OCI-LY3 (cell line): ENCODE measurements at regions not wholly inside any gene's neighbourhood (a gene's known extent, or its start where the extent isn't known, plus 50 kb on each side); places are given as distances from the start of the nearest gene placed in this dataset.

Source experiments
- H2AFZ ChIP-seq: fragments of 200-600, 300-600 bp; shearing (Covaris generic); 2 replicates; pipeline ENCODE4 v1.6.0; 2014; ENCODE audit warnings: antibody characterized with exemption, low read depth, low read length
- H3K27ac ChIP-seq: fragments of 200-600, 300-600 bp; sonication (generic); 2 replicates; pipeline ENCODE4 v1.5.1; 2014; ENCODE audit warnings: mild to moderate bottlenecking, low read length, moderate library complexity, mixed read lengths
- H3K27me3 ChIP-seq: fragments of 200-600, 300-600 bp; sonication (generic); 2 replicates; pipeline ENCODE4 v1.6.1; 2014; ENCODE audit warnings: low read depth, low read length, mixed read lengths
- H3K36me3 ChIP-seq: fragments of 200-600, 300-600 bp; sonication (generic); replicated peaks from 2 replicates; pipeline ENCODE3; 2014; ENCODE audit warnings: low read depth, low read length, mixed read lengths
- H3K4me1 ChIP-seq: fragments of 300-600, 200-600 bp; sonication (generic); 2 replicates; pipeline ENCODE4 v1.6.1; 2014; ENCODE audit warnings: low read length, mixed read lengths
- H3K4me2 ChIP-seq: fragments of 200-600, 300-600 bp; sonication (generic); 2 replicates; pipeline ENCODE4 v1.6.1; 2014; ENCODE audit warnings: low read length, mixed read lengths
- H3K4me3 ChIP-seq: fragments of 300-600, 200-600 bp; sonication (generic); 2 replicates; pipeline ENCODE4 v1.5.1; 2014; ENCODE audit warnings: antibody characterized with exemption, mild to moderate bottlenecking, low read length, moderate library complexity
- H3K79me2 ChIP-seq: fragments of 300-600, 200-600 bp; shearing (Covaris generic); 2 replicates; pipeline ENCODE4 v1.6.1; 2014; ENCODE audit warnings: mild to moderate bottlenecking, low read length, mixed read lengths
- H3K9ac ChIP-seq: fragments of 300-600, 200-600 bp; shearing (Covaris generic); 2 replicates; pipeline ENCODE4 v1.6.0; 2014; ENCODE audit warnings: mild to moderate bottlenecking, low read length, moderate library complexity
- H3K9me3 ChIP-seq: fragments of 200-600, 300-600 bp; shearing (Covaris generic); 2 replicates; pipeline ENCODE4 v1.6.1; 2014; ENCODE audit warnings: low read length, mixed read lengths; ENCODE audit not compliant: insufficient read depth
- H4K20me1 ChIP-seq: fragments of 200-600, 300-600 bp; sonication (generic); 2 replicates; pipeline ENCODE4 v1.6.1; 2016; ENCODE audit warnings: low read length, mixed read lengths; ENCODE audit not compliant: insufficient read depth
- EZH2phosphoT487 ChIP-seq: fragments of 200-600 bp; shearing (Covaris generic); IDR thresholded peaks from 2 replicates; pipeline ENCODE4 v1.6.1; 2018; ENCODE audit warnings: antibody characterized with exemption, mixed run types, low read depth
- TF ChIP-seq, protein P1 (sequence below): fragments of 200-600, 300-600 bp; sonication (generic); IDR thresholded peaks from 2 replicates; pipeline ENCODE4 v1.5.1; 2014; ENCODE audit warnings: antibody characterized with exemption, low read length, low read depth

DNA sequence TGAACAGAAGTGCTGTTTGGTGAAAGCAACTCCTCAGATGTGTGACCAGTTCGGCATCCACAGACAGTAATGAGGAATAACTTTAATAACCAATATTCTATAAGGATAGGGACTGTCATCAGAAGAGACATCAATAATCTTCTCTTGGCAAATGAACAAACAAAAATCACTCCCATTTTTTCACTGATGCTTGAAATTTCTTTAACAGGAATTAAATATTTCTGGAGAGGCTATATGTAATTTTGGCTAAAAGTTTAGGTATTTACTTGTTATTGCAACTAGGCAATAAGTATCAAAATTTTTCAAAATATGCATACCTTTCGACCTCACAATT, 121.6 kb upstream of the EEA1 start:
- Histone ChIP-seq H3K4me1 (no peaks in the 10 kb centered on the region), H3K9ac (no peak overlapping the region), H3K4me3 (no peak overlapping the region), H4K20me1 (no peaks in the 10 kb centered on the region), H3K27ac (no peak overlapping the region), H3K79me2 (no peaks in the 10 kb centered on the region), H3K27me3 (peaks cover 56% of the 10 kb centered on the region), H2AFZ (no peak overlapping the region), H3K9me3 (no peaks in the 10 kb centered on the region), H3K36me3 (no peaks in the 10 kb centered on the region), H3K4me2 (no peak overlapping the region)
- TF ChIP-seq EZH2phosphoT487, result no peak
- TF ChIP-seq, protein P1, sequence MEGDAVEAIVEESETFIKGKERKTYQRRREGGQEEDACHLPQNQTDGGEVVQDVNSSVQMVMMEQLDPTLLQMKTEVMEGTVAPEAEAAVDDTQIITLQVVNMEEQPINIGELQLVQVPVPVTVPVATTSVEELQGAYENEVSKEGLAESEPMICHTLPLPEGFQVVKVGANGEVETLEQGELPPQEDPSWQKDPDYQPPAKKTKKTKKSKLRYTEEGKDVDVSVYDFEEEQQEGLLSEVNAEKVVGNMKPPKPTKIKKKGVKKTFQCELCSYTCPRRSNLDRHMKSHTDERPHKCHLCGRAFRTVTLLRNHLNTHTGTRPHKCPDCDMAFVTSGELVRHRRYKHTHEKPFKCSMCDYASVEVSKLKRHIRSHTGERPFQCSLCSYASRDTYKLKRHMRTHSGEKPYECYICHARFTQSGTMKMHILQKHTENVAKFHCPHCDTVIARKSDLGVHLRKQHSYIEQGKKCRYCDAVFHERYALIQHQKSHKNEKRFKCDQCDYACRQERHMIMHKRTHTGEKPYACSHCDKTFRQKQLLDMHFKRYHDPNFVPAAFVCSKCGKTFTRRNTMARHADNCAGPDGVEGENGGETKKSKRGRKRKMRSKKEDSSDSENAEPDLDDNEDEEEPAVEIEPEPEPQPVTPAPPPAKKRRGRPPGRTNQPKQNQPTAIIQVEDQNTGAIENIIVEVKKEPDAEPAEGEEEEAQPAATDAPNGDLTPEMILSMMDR, result no peak

DNA sequence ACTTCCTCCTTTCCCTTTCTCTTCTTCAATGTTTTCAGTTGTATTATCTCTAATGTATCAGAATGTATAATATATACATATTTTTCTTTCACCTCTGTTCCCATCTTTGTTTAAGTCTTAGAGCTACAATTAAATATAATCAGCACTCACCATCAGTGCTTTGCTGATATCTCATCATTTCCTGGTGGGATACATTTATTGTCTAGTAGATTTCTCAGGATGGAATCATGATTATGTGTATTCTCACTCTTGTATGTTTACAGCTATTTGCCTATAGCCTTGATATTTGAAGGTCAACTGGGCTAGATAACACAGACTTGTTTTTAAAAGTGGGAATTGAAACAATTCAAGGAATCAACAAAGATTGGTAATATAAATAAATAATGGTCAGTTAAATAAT, 124.9 kb upstream of the EEA1 start:
- peaks cover 77% of the 10 kb centered on the region for H3K27me3 ChIP-seq
- H2AFZ ChIP-seq, result no peak overlapping the region
- H3K4me1 ChIP-seq, result no peaks in the 10 kb centered on the region; the same call in 1 of the 2 replicates
- H3K27ac ChIP-seq, result no peak overlapping the region
- no peak overlapping the region for H3K4me3 ChIP-seq
- no peaks in the 10 kb centered on the region for H3K36me3 ChIP-seq
- H3K79me2 ChIP-seq, result no peaks in the 10 kb centered on the region
- H3K9me3 ChIP-seq, result no peaks in the 10 kb centered on the region
- H3K9ac ChIP-seq, result no peak overlapping the region
- no peaks in the 10 kb centered on the region for H4K20me1 ChIP-seq
- TF ChIP-seq, protein P1, result no peak
- TF ChIP-seq EZH2phosphoT487, result no peak
- no peak overlapping the region for H3K4me2 ChIP-seq

DNA sequence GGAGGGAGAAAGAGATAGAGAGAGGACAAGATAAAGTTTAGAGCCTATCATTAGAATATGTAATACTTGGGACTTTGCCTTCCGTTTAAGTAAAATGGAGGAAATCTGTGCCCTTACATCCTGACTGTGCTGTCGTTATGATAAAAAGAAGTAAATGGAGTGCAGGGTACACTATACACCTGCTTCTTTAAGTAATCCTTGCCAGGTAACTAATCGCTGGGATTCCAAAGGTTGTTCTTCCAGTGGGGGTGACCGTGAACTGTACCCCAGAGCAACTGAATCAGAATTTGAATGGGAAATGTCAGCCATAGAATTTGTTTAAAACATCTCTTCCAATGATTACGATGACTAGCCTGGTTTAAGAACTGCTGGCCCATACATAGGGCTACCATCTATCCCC, 126.1 kb upstream of the EEA1 start:
- Histone ChIP-seq H3K9me3 (peaks cover 5% of the 10 kb centered on the region; the same call in 1 of the 2 replicates), H3K9ac (no peak overlapping the region), H3K4me3 (no peak overlapping the region), H3K36me3 (no peaks in the 10 kb centered on the region), H3K4me1 (peaks cover 10% of the 10 kb centered on the region), H2AFZ (no peak overlapping the region), H3K27ac (no peak overlapping the region), H3K27me3 (peaks cover 72% of the 10 kb centered on the region), H3K4me2 (no peak overlapping the region), H3K79me2 (no peaks in the 10 kb centered on the region), H4K20me1 (no peaks in the 10 kb centered on the region)
- no peak for TF ChIP-seq EZH2phosphoT487
- TF ChIP-seq, protein P1, result no peak

DNA sequence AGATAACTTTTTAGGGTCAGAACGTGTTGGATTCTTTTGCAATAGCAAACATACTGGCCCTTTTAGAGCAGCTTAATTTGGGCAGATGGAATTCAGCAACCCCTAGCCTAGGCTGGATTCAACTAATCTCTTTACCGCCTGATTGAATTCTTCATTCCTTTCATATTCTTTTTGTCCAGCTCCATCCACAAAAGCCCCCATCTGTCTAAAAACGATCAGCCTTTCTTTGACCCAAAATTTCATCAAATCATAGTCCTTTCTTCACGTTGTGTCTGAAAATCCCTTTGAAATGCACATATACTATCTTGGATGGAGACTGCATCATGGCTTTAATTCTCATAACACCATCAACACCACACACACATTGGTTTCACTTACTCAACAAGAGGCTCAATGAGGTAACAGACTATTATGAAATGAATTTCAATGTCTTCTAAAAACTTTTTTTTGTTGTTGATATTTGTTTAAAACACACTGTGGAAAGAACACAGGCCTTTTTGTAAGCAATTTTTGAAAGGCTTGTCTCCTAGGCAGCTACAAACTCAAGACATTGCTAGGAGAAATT, 128.0 kb upstream of the EEA1 start:
- Histone ChIP-seq H3K4me3 (no peak overlapping the region), H4K20me1 (no peaks in the 10 kb centered on the region), H3K27ac (no peak overlapping the region), H3K79me2 (no peaks in the 10 kb centered on the region), H3K9me3 (peaks cover 5% of the 10 kb centered on the region; the same call in 1 of the 2 replicates), H3K36me3 (no peaks in the 10 kb centered on the region), H3K9ac (no peak overlapping the region), H3K27me3 (peaks cover 74% of the 10 kb centered on the region), H2AFZ (no peak overlapping the region), H3K4me1 (peaks cover 27% of the 10 kb centered on the region), H3K4me2 (no peak overlapping the region)
- TF ChIP-seq, protein P1, result no peak
- TF ChIP-seq EZH2phosphoT487, result no peak
